SU-DHL-6 (cell line): ENCODE measurements at regions not wholly inside any gene's neighbourhood (a gene's known extent, or its start where the extent isn't known, plus 50 kb on each side); places are given as distances from the start of the nearest gene placed in this dataset.

Source experiments
- H2AFZ ChIP-seq: fragments of 200-600 bp; sonication (generic); 2 replicates; pipeline ENCODE4 v1.6.1; 2014; ENCODE audit warnings: low read depth, mild to moderate bottlenecking, moderate library complexity, mixed read lengths, antibody characterized with exemption, low read length; ENCODE audit not compliant: severe bottlenecking
- H3F3A ChIP-seq: fragments of 200-600 bp; shearing (Covaris generic); 2 replicates; pipeline ENCODE4 v1.6.0; 2016; ENCODE audit warnings: antibody characterized with exemption, mild to moderate bottlenecking; ENCODE audit not compliant: insufficient read depth
- H3K27ac ChIP-seq: fragments of 200-600 bp; sonication (generic); 2 replicates; pipeline ENCODE4 v1.5.1; 2016; ENCODE audit warnings: low read depth, mild to moderate bottlenecking, low read length, moderate library complexity, mixed read lengths
- H3K27me3 ChIP-seq: fragments of 200-600 bp; sonication (generic), shearing (Covaris generic); 2 replicates; pipeline ENCODE4 v1.6.0; 2014; ENCODE audit warnings: mild to moderate bottlenecking, low read length
- H3K36me3 ChIP-seq: fragments of 200-600 bp; sonication (generic); 2 replicates; pipeline ENCODE4 v1.6.1; 2014; ENCODE audit warnings: mild to moderate bottlenecking, low read length, mixed read lengths
- H3K4me2 ChIP-seq: fragments of 300-600, 200-600 bp; shearing (Covaris generic), sonication (generic); 2 replicates; pipeline ENCODE4 v1.6.0; 2014; ENCODE audit warnings: low read length, low read depth, mild to moderate bottlenecking; ENCODE audit not compliant: poor library complexity, severe bottlenecking
- H3K4me3 ChIP-seq: fragments of 200-600 bp; sonication (generic); 2 replicates; pipeline ENCODE4 v1.5.1; 2014; ENCODE audit warnings: antibody characterized with exemption, low read length, mild to moderate bottlenecking, mixed read lengths; ENCODE audit not compliant: insufficient read depth, poor library complexity, severe bottlenecking
- H3K79me2 ChIP-seq: fragments of 200-600 bp; sonication (generic); 2 replicates; pipeline ENCODE4 v1.6.1; 2014; ENCODE audit warnings: mild to moderate bottlenecking, low read length, moderate library complexity; ENCODE audit not compliant: insufficient read depth
- H3K9ac ChIP-seq: fragments of 200-600 bp; sonication (generic); 2 replicates; pipeline ENCODE4 v1.7.0; 2014; ENCODE audit warnings: mild to moderate bottlenecking, low read length
- H3K9me2 ChIP-seq: fragments of 200-600 bp; sonication (generic); replicated peaks from 2 replicates; pipeline ENCODE4 v1.6.1; 2014; ENCODE audit warnings: low read length; ENCODE audit not compliant: insufficient read depth
- H3K9me3 ChIP-seq: fragments of 200-600 bp; sonication (generic); 2 replicates; pipeline ENCODE4 v1.6.1; 2014; ENCODE audit warnings: low read length, mixed read lengths; ENCODE audit not compliant: insufficient read depth
- H4K20me1 ChIP-seq: fragments of 200-600 bp; sonication (generic); 2 replicates; pipeline ENCODE4 v1.6.1; 2014; ENCODE audit warnings: low read depth, mild to moderate bottlenecking, antibody characterized with exemption, low read length, moderate library complexity, mixed read lengths
- EZH2phosphoT487 ChIP-seq: fragments of 200-600 bp; sonication (generic), shearing (Covaris generic); conservative IDR thresholded peaks from 2 replicates; pipeline ENCODE4 v1.6.1; 2018; ENCODE audit warnings: mild to moderate bottlenecking, antibody characterized with exemption, low read length, moderate library complexity, mixed read lengths
- TF ChIP-seq, protein P1 (sequence below): fragments of 200-600 bp; sonication (generic); IDR thresholded peaks from one replicate; pipeline ENCODE4 v1.5.1; 2017; ENCODE audit warnings: antibody characterized with exemption, mild to moderate bottlenecking, low read length, moderate library complexity; ENCODE audit not compliant: insufficient read depth, poor library complexity, severe bottlenecking

DNA sequence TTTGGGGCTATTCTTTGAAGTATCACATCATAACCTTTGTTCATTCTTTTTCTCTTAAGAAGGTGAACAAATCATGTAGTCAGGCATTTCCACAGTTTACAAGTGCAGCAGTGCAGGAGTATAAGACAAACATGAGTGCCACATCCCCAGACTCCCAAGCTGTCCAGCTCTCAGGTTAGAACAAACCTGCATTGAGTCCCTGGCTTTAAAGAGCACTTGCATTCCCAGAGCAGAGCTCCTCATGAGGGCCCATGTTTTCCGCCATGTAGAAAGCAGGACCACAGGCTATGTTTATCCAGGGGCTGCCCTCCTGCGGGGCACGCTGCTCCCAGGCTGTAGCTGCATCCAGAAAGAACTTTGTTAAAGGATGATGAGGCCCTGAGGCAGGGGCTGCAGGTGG lies 267.7 kb downstream of the TLE3 start:
- Histone ChIP-seq H3K4me2 (no peak overlapping the region), H3K9me3 (no peaks in the 10 kb centered on the region), H4K20me1 (no peaks in the 10 kb centered on the region), H2AFZ (no peak overlapping the region), H3K79me2 (no peaks in the 10 kb centered on the region), H3K36me3 (no peaks in the 10 kb centered on the region), H3K9ac (no peak overlapping the region), H3K27me3 (no peaks in the 10 kb centered on the region), H3K27ac (no peak overlapping the region), H3K9me2 (no peaks in the 10 kb centered on the region), H3F3A (no peaks in the 10 kb centered on the region), H3K4me3 (no peak overlapping the region)
- no peak for TF ChIP-seq EZH2phosphoT487
- TF ChIP-seq, protein P1, sequence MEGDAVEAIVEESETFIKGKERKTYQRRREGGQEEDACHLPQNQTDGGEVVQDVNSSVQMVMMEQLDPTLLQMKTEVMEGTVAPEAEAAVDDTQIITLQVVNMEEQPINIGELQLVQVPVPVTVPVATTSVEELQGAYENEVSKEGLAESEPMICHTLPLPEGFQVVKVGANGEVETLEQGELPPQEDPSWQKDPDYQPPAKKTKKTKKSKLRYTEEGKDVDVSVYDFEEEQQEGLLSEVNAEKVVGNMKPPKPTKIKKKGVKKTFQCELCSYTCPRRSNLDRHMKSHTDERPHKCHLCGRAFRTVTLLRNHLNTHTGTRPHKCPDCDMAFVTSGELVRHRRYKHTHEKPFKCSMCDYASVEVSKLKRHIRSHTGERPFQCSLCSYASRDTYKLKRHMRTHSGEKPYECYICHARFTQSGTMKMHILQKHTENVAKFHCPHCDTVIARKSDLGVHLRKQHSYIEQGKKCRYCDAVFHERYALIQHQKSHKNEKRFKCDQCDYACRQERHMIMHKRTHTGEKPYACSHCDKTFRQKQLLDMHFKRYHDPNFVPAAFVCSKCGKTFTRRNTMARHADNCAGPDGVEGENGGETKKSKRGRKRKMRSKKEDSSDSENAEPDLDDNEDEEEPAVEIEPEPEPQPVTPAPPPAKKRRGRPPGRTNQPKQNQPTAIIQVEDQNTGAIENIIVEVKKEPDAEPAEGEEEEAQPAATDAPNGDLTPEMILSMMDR, result no peak

DNA sequence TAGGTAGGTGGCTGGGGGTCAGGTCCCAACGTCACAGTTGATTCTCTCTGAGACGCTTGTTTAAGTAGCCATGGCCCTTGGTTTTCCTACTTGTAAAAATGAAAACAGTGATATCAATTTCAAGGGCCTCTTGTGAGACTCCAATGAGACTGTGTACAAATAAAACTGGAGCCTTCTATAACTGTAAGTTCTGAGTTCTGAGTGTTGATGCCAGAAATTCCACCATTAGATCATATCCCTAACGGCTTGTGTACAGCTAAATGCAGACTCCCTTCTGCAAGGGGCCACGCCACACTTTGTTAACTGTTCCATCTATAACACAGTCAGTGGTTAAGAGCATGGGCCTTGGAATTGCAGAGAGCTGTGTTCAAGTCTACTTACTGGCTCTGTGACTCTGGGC lies 267.3 kb downstream of the TLE3 start:
- H4K20me1 ChIP-seq, result no peaks in the 10 kb centered on the region
- no peak overlapping the region for H3K4me2 ChIP-seq
- no peaks in the 10 kb centered on the region for H3K9me2 ChIP-seq
- no peak overlapping the region for H3K9ac ChIP-seq
- no peaks in the 10 kb centered on the region for H3K27me3 ChIP-seq
- TF ChIP-seq, protein P1, result no peak
- TF ChIP-seq EZH2phosphoT487, result no peak
- H3K36me3 ChIP-seq, result no peaks in the 10 kb centered on the region
- no peak overlapping the region for H3K4me3 ChIP-seq
- no peaks in the 10 kb centered on the region for H3F3A ChIP-seq
- H3K79me2 ChIP-seq, result no peaks in the 10 kb centered on the region
- H2AFZ ChIP-seq, result no peak overlapping the region
- no peaks in the 10 kb centered on the region for H3K9me3 ChIP-seq
- H3K27ac ChIP-seq, result no peak overlapping the region

DNA sequence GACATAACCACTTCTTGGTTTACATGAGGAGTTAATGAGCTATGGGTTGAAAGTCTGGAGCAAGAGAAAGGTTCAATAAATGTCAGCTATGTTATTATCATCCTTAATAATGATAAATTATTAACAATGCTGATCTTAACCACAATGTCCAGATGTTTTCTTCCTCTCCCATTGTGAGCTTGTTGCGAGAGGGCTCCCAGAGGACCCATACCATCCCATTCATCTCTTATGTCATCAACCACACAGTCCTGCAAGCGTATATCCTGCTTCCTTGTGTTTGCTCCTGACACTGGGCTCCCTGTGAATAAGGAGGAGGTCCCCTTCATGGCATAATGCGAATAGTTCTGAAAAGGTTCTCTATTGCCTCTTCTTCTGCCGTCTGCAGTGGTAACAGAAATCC lies 266.8 kb downstream of the TLE3 start:
- Histone ChIP-seq H2AFZ (no peak overlapping the region), H3K9ac (no peak overlapping the region), H3K27ac (no peak overlapping the region), H3K36me3 (no peaks in the 10 kb centered on the region), H3K27me3 (no peaks in the 10 kb centered on the region), H4K20me1 (no peaks in the 10 kb centered on the region), H3K9me2 (no peaks in the 10 kb centered on the region), H3K9me3 (no peaks in the 10 kb centered on the region), H3F3A (no peaks in the 10 kb centered on the region), H3K79me2 (no peaks in the 10 kb centered on the region), H3K4me3 (no peak overlapping the region), H3K4me2 (no peak overlapping the region)
- no peak for TF ChIP-seq EZH2phosphoT487
- TF ChIP-seq, protein P1, result no peak
